SH-SY5Y (cell line): ENCODE measurements at regions not wholly inside any gene's neighbourhood (a gene's known extent, or its start where the extent isn't known, plus 50 kb on each side); places are given as distances from the start of the nearest gene placed in this dataset.

Experiments used
- GATA2 ChIP-seq: IDR thresholded peaks from 2 replicates; pipeline ENCODE4 v1.6.1; 2011; ENCODE audit warnings: mild to moderate bottlenecking, low read depth, low read length
- GATA3 ChIP-seq: IDR thresholded peaks from 2 replicates; pipeline ENCODE4 v1.6.1; 2011; ENCODE audit warnings: low read depth, mild to moderate bottlenecking, low read length, moderate library complexity

GRCh38 chr11:134499990-134500389 lies 87.9 kb upstream of the B3GAT1 start:
- TF ChIP-seq GATA2: no peak
- no peak for TF ChIP-seq GATA3
